Glutamatergic neuron (in vitro differentiated cells): ENCODE measurements at regions not wholly inside any gene's neighbourhood (a gene's known extent, or its start where the extent isn't known, plus 50 kb on each side); places are given as distances from the start of the nearest gene placed in this dataset.

Experiments
- DNase-seq: peaks from one replicate; pipeline ENCODE4 v3.0.0; 2022
- H3K27ac Mint-ChIP-seq: one replicate; pipeline ENCODE4 v1.8.0; 2020; ENCODE audit warnings: mild to moderate bottlenecking, mixed read lengths, inconsistent platforms; ENCODE audit not compliant: unreplicated experiment
- H3K27me3 Mint-ChIP-seq: one replicate; pipeline ENCODE4 v1.8.0; 2020; ENCODE audit warnings: mild to moderate bottlenecking, moderate library complexity, mixed read lengths, inconsistent platforms; ENCODE audit not compliant: unreplicated experiment
- H3K36me3 Mint-ChIP-seq: one replicate; pipeline ENCODE4 v1.8.0; 2020; ENCODE audit warnings: mild to moderate bottlenecking, mixed read lengths, inconsistent platforms; ENCODE audit not compliant: unreplicated experiment
- H3K4me1 Mint-ChIP-seq: one replicate; pipeline ENCODE4 v1.8.0; 2020; ENCODE audit warnings: mild to moderate bottlenecking, low read depth, mixed read lengths, inconsistent platforms; ENCODE audit not compliant: unreplicated experiment
- H3K4me3 Mint-ChIP-seq: one replicate; pipeline ENCODE4 v1.8.0; 2020; ENCODE audit warnings: mild to moderate bottlenecking, mixed read lengths, inconsistent platforms; ENCODE audit not compliant: unreplicated experiment
- H3K9me3 Mint-ChIP-seq: one replicate; pipeline ENCODE4 v1.8.0; 2020; ENCODE audit warnings: mild to moderate bottlenecking, moderate library complexity, mixed read lengths, inconsistent platforms; ENCODE audit not compliant: unreplicated experiment
- CTCF ChIP-seq: fragments of 200-600 bp; sonication (generic); IDR thresholded peaks from one replicate; pipeline ENCODE4 v1.5.0; 2021; ENCODE audit not compliant: partially characterized antibody, unreplicated experiment

- H3K9me3 Mint-ChIP-seq = peaks cover 2% of the 10 kb centered on the region
- H3K36me3 Mint-ChIP-seq = no peaks in the 10 kb centered on the region
- H3K4me1 Mint-ChIP-seq = no peaks in the 10 kb centered on the region
- DNase-seq = no peak
- no peak for TF ChIP-seq CTCF
- H3K27me3 Mint-ChIP-seq = no peaks in the 10 kb centered on the region
- no peak overlapping the region for H3K27ac Mint-ChIP-seq
- no peak overlapping the region for H3K4me3 Mint-ChIP-seq
Observed at GRCh38 chr1:106534612-106535011, 521.9 kb upstream of the PRMT6 start.

DNA sequence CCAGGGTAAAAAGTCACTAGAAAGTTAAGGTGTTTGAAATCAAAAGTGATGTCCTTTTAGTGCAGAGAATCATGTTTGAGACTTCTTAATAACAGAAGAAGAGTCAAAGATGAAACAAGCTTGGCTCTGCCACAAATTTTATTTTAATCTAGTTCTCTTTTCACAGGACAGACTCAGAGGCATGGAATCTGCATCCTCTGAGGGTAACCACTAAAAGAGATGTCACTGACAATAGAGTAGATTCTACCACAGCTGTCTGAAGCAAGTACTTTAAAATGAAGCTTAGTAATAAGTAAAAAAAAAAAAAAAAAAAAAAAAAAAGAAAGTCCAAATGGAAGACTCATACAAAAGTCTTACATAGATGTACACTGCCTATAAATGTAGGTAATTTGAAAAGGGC, 519.7 kb upstream of the PRMT6 start:
- no peaks in the 10 kb centered on the region for H3K4me1 Mint-ChIP-seq
- TF ChIP-seq CTCF = no peak
- H3K27me3 Mint-ChIP-seq = no peaks in the 10 kb centered on the region
- H3K27ac Mint-ChIP-seq = no peak overlapping the region
- H3K36me3 Mint-ChIP-seq = no peaks in the 10 kb centered on the region
- DNase-seq = no peak
- no peak overlapping the region for H3K4me3 Mint-ChIP-seq
- peaks cover 2% of the 10 kb centered on the region for H3K9me3 Mint-ChIP-seq

- no peaks in the 10 kb centered on the region for H3K36me3 Mint-ChIP-seq
- DNase-seq = no peak
- H3K4me3 Mint-ChIP-seq = no peak overlapping the region
- peaks cover 2% of the 10 kb centered on the region for H3K9me3 Mint-ChIP-seq
- H3K27ac Mint-ChIP-seq = no peak overlapping the region
- no peak for TF ChIP-seq CTCF
- no peaks in the 10 kb centered on the region for H3K4me1 Mint-ChIP-seq
- peaks cover 3% of the 10 kb centered on the region for H3K27me3 Mint-ChIP-seq
Observed at GRCh38 chr1:106548726-106549125, 507.7 kb upstream of the PRMT6 start.

GRCh38 chr1:106554294-106554693, 502.2 kb upstream of the PRMT6 start:
- Mint-ChIP-seq H3K4me3 (no peak overlapping the region), H3K4me1 (no peaks in the 10 kb centered on the region), H3K27ac (no peak overlapping the region), H3K36me3 (no peaks in the 10 kb centered on the region), H3K9me3 (peaks cover 2% of the 10 kb centered on the region), H3K27me3 (no peaks in the 10 kb centered on the region)
- TF ChIP-seq CTCF = no peak
- no peak for DNase-seq

- Mint-ChIP-seq H3K4me1 (no peaks in the 10 kb centered on the region), H3K27ac (no peak overlapping the region), H3K27me3 (no peaks in the 10 kb centered on the region)
Observed at GRCh38 chr1:106555571-106555970, 500.9 kb upstream of the PRMT6 start.

More at GRCh38 chr1:106555571-106555970, 500.9 kb upstream of the PRMT6 start:
- H3K9me3 Mint-ChIP-seq = peaks cover 2% of the 10 kb centered on the region
- no peaks in the 10 kb centered on the region for H3K36me3 Mint-ChIP-seq
- DNase-seq = no peak
- TF ChIP-seq CTCF = no peak
- H3K4me3 Mint-ChIP-seq = no peak overlapping the region
